GM12892 (cell line): ENCODE measurements at regions not wholly inside any gene's neighbourhood (a gene's known extent, or its start where the extent isn't known, plus 50 kb on each side); places are given as distances from the start of the nearest gene placed in this dataset.

Experiments
- POLR2A ChIP-seq: IDR thresholded peaks from 2 replicates; pipeline ENCODE4 v1.6.1; 2011; ENCODE audit warnings: low read depth, low read length, control low read depth
- POLR2AphosphoS5 ChIP-seq: IDR thresholded peaks from 2 replicates; pipeline ENCODE4 v1.6.1; 2011; ENCODE audit warnings: low read depth, low read length, control low read depth
- TAF1 ChIP-seq: IDR thresholded peaks from 2 replicates; pipeline ENCODE4 v1.6.1; 2011; ENCODE audit warnings: low read depth, mild to moderate bottlenecking, control low read depth, low read length, borderline replicate concordance

DNA sequence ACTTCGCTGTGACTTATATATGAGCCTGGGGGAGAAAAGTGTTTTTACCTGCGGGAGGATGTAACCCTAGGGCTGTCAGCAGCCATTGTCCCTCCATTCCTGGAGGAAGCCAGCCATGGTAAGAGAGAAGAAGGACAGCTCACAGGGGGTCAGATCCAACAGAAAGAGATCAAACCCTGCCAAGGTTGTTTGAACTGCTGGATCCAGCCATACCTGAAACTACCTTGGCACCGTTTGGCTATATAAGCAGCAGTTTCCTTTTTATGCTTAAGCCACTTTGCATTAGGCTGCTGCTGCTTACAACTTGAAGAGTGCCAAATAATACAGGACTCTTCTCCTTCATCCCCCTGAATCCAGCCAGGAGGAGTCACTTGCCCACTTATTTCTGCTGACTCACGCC is 205.5 kb downstream of the PHETA1 start:
- TF ChIP-seq POLR2A: no peak
- no peak for TF ChIP-seq POLR2AphosphoS5
- TF ChIP-seq TAF1: no peak
